HG02588 (cell line): ENCODE measurements at regions not wholly inside any gene's neighbourhood (a gene's known extent, or its start where the extent isn't known, plus 50 kb on each side); places are given as distances from the start of the nearest gene placed in this dataset.

ENCODE experiments used
- ATAC-seq: cut with Tn5 transposase; IDR thresholded peaks from one replicate; pipeline ENCODE4 v1.9.1; 2021; ENCODE audit warnings: mild to moderate bottlenecking, moderate library complexity; ENCODE audit not compliant: unreplicated experiment

GRCh38 chr2:237262838-237263771 lies 150.9 kb downstream of the COL6A3 start:
- ATAC-seq: no peak

- ATAC-seq: no peak
Measured at GRCh38 chr2:237264480-237265219, 149.3 kb downstream of the COL6A3 start.

GRCh38 chr2:237268004-237268708 lies 145.8 kb downstream of the COL6A3 start:
- ATAC-seq: no peak

- ATAC-seq: no peak
Measured at GRCh38 chr2:237269138-237269875, 144.7 kb downstream of the COL6A3 start.

- no peak for ATAC-seq
Measured at GRCh38 chr2:237270520-237270919, 143.4 kb downstream of the COL6A3 start.

GRCh38 chr2:237271698-237272652 lies 142.0 kb downstream of the COL6A3 start:
- no peak for ATAC-seq
